ENCODE measurements at regions not wholly inside any gene's neighbourhood (a gene's known extent, or its start where the extent isn't known, plus 50 kb on each side); places are given as distances from the start of the nearest gene placed in this dataset.

- Histone ChIP-seq H3K27me3 (ENCODE audit: insufficient read depth, low read length) (no peaks in the 10 kb centered on the region), H3K79me2 (ENCODE audit: control insufficient read depth, insufficient read depth, low read length, unreplicated experiment) (no peaks in the 10 kb centered on the region), H3K27ac (ENCODE audit: low read depth, low read length) (no peak overlapping the region), H3K36me3 (ENCODE audit: insufficient read depth, low read length) (no peaks in the 10 kb centered on the region), H3K4me1 (ENCODE audit: control insufficient read depth, insufficient read depth, low read length, unreplicated experiment) (peaks cover 3% of the 10 kb centered on the region), H3K4me3 (ENCODE audit: low read depth, low read length) (no peak overlapping the region), H2AFZ (ENCODE audit: low read length, unreplicated experiment) (no peak overlapping the region)
Observed at GRCh38 chr11:10918275-10918674, 60.4 kb upstream of the ZBED5 start.

GRCh38 chr11:10917802-10918201 is 59.9 kb upstream of the ZBED5 start:
- no peak overlapping the region for H3K4me3 ChIP-seq (ENCODE audit: low read depth, low read length)
- H3K27ac ChIP-seq (ENCODE audit: low read depth, low read length) = no peak overlapping the region
- H3K4me1 ChIP-seq (ENCODE audit: control insufficient read depth, insufficient read depth, low read length, unreplicated experiment) = peaks cover 3% of the 10 kb centered on the region

GRCh38 chr11:10916665-10917064 is 58.8 kb upstream of the ZBED5 start:
- no peak overlapping the region for H3K27ac ChIP-seq (ENCODE audit: low read depth, low read length)
- H3K4me1 ChIP-seq (ENCODE audit: control insufficient read depth, insufficient read depth, low read length, unreplicated experiment) = peaks cover 3% of the 10 kb centered on the region
- H3K27me3 ChIP-seq (ENCODE audit: insufficient read depth, low read length) = no peaks in the 10 kb centered on the region
- H3K79me2 ChIP-seq (ENCODE audit: control insufficient read depth, insufficient read depth, low read length, unreplicated experiment) = no peaks in the 10 kb centered on the region
- no peaks in the 10 kb centered on the region for H3K36me3 ChIP-seq (ENCODE audit: insufficient read depth, low read length)
- H3K4me3 ChIP-seq (ENCODE audit: low read depth, low read length) = no peak overlapping the region
- H2AFZ ChIP-seq (ENCODE audit: low read length, unreplicated experiment) = no peak overlapping the region

More at GRCh38 chr11:10917802-10918201, 59.9 kb upstream of the ZBED5 start:
- H3K36me3 ChIP-seq (ENCODE audit: insufficient read depth, low read length) = no peaks in the 10 kb centered on the region
- no peak overlapping the region for H2AFZ ChIP-seq (ENCODE audit: low read length, unreplicated experiment)
- H3K27me3 ChIP-seq (ENCODE audit: insufficient read depth, low read length) = no peaks in the 10 kb centered on the region
- no peaks in the 10 kb centered on the region for H3K79me2 ChIP-seq (ENCODE audit: control insufficient read depth, insufficient read depth, low read length, unreplicated experiment)

GRCh38 chr11:10914050-10914449 is 56.2 kb upstream of the ZBED5 start:
- H2AFZ ChIP-seq (ENCODE audit: low read length, unreplicated experiment) = no peak overlapping the region
- H3K27ac ChIP-seq (ENCODE audit: low read depth, low read length) = no peak overlapping the region
- H3K36me3 ChIP-seq (ENCODE audit: insufficient read depth, low read length) = no peaks in the 10 kb centered on the region
- H3K27me3 ChIP-seq (ENCODE audit: insufficient read depth, low read length) = no peaks in the 10 kb centered on the region
- H3K4me1 ChIP-seq (ENCODE audit: control insufficient read depth, insufficient read depth, low read length, unreplicated experiment) = peaks cover 10% of the 10 kb centered on the region
- no peak overlapping the region for H3K4me3 ChIP-seq (ENCODE audit: low read depth, low read length)
- H3K79me2 ChIP-seq (ENCODE audit: control insufficient read depth, insufficient read depth, low read length, unreplicated experiment) = no peaks in the 10 kb centered on the region

- H3K4me3 ChIP-seq (ENCODE audit: low read depth, low read length) = no peak overlapping the region
- no peak overlapping the region for H3K27ac ChIP-seq (ENCODE audit: low read depth, low read length)
- H3K4me1 ChIP-seq (ENCODE audit: control insufficient read depth, insufficient read depth, low read length, unreplicated experiment) = peaks cover 19% of the 10 kb centered on the region
- no peak overlapping the region for H2AFZ ChIP-seq (ENCODE audit: low read length, unreplicated experiment)
- no peaks in the 10 kb centered on the region for H3K36me3 ChIP-seq (ENCODE audit: insufficient read depth, low read length)
- no peaks in the 10 kb centered on the region for H3K27me3 ChIP-seq (ENCODE audit: insufficient read depth, low read length)
- H3K79me2 ChIP-seq (ENCODE audit: control insufficient read depth, insufficient read depth, low read length, unreplicated experiment) = no peaks in the 10 kb centered on the region
Observed at GRCh38 chr11:10913075-10913474, 55.2 kb upstream of the ZBED5 start.

GRCh38 chr11:10911907-10912306 is 54.1 kb upstream of the ZBED5 start:
- Histone ChIP-seq H2AFZ (ENCODE audit: low read length, unreplicated experiment) (no peak overlapping the region), H3K4me1 (ENCODE audit: control insufficient read depth, insufficient read depth, low read length, unreplicated experiment) (peaks cover 24% of the 10 kb centered on the region), H3K4me3 (ENCODE audit: low read depth, low read length) (no peak overlapping the region), H3K27ac (ENCODE audit: low read depth, low read length) (no peak overlapping the region), H3K79me2 (ENCODE audit: control insufficient read depth, insufficient read depth, low read length, unreplicated experiment) (no peaks in the 10 kb centered on the region), H3K36me3 (ENCODE audit: insufficient read depth, low read length) (no peaks in the 10 kb centered on the region), H3K27me3 (ENCODE audit: insufficient read depth, low read length) (no peaks in the 10 kb centered on the region)

GRCh38 chr11:10909141-10909883 is 51.5 kb upstream of the ZBED5 start:
- Histone ChIP-seq H3K4me3 (ENCODE audit: low read depth, low read length) (no peak overlapping the region), H3K27me3 (ENCODE audit: insufficient read depth, low read length) (no peaks in the 10 kb centered on the region), H3K79me2 (ENCODE audit: control insufficient read depth, insufficient read depth, low read length, unreplicated experiment) (no peaks in the 10 kb centered on the region), H2AFZ (ENCODE audit: low read length, unreplicated experiment) (no peak overlapping the region), H3K27ac (ENCODE audit: low read depth, low read length) (no peak overlapping the region), H3K4me1 (ENCODE audit: control insufficient read depth, insufficient read depth, low read length, unreplicated experiment) (peaks cover 33% of the 10 kb centered on the region), H3K36me3 (ENCODE audit: insufficient read depth, low read length) (no peaks in the 10 kb centered on the region)

- Histone ChIP-seq H3K79me2 (ENCODE audit: control insufficient read depth, insufficient read depth, low read length, unreplicated experiment) (no peaks in the 10 kb centered on the region), H3K36me3 (ENCODE audit: insufficient read depth, low read length) (no peaks in the 10 kb centered on the region), H3K27ac (ENCODE audit: low read depth, low read length) (no peak overlapping the region), H3K4me1 (ENCODE audit: control insufficient read depth, insufficient read depth, low read length, unreplicated experiment) (peaks cover 33% of the 10 kb centered on the region), H2AFZ (ENCODE audit: low read length, unreplicated experiment) (no peak overlapping the region), H3K27me3 (ENCODE audit: insufficient read depth, low read length) (no peaks in the 10 kb centered on the region), H3K4me3 (ENCODE audit: low read depth, low read length) (no peak overlapping the region)
Observed at GRCh38 chr11:10908215-10908951, 50.5 kb upstream of the ZBED5 start.

Measured in ACC112 (cell line).